ENCODE measurements at regions not wholly inside any gene's neighbourhood (a gene's known extent, or its start where the extent isn't known, plus 50 kb on each side); places are given as distances from the start of the nearest gene placed in this dataset.

DNA sequence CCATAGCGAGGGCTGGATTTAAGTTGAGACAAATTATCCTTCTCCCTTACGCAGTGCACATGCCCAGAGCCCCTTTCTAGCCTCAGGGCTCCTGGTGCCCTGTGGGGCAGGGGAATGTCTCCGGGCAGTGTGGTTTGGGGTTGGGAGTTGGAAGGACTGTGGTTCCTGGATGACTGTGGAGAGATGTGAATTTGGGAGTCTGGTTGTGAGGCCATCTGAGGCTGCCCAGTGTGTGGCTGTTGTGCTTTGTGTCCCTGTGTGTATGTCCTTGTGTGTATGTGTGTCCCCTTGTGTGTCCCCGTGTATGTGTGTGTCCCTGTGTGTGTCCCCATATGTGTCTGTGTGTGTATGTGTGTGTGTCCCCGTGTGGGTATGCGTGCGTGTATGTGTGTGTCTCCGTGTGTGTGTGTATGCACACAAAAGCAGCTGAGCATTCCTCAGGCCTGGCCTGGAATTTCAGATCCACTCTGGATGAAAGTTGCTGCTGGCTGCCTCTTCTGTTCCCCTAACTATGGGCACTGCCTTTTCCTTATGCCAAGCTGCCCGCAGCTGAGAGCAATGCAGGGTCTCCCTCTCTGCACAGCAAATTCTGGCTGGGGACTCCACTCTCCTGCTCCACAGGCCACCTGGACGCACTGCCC lies 65.4 kb downstream of the UBIAD1 start:
- DNase-seq = no peak

GRCh38 chr1:11339346-11340232 lies 66.6 kb downstream of the UBIAD1 start:
- peak; percentile 81 for DNase-seq

- DNase-seq = no peak
Measured at GRCh38 chr1:11340233-11340632, 67.2 kb downstream of the UBIAD1 start.

DNA sequence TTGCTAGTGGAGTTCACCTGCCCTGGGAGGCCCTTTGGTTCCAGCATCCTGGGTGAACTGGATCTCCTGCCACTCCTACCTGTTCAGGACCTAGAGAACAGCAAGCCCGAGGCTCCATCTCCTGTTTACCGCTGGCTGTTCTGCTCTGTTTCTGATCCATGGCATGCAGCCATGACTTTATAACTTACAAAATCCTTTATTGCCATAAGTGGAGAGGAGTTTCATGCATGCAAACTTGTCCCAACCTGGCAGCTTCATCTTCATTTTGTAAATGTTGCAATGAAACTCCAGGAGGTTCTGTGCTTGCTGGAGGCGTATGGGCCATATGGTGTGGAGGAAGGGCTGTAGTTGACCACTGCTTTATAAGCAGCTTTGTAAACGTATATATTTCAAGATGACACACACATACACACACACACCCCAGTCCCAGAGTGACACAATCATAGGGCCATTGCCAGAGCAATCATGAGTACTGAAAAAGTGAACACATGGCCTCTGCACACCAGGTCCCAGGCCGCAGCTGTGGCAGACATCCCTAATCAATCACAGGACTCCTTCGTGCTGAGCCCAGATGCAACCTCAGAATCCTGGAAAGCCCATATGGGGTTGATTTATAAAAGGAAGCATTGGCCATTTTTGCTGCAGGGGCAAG lies 69.0 kb downstream of the UBIAD1 start:
- DNase-seq = peak; percentile 68

- DNase-seq = peak; percentile 67
Measured at GRCh38 chr1:11342621-11343032, 69.6 kb downstream of the UBIAD1 start.

GRCh38 chr1:11345971-11346715 lies 73.1 kb downstream of the UBIAD1 start:
- DNase-seq = no peak

GRCh38 chr1:11350265-11350664 lies 77.3 kb downstream of the UBIAD1 start:
- DNase-seq = no peak

GRCh38 chr1:11352058-11352715 lies 79.2 kb downstream of the UBIAD1 start:
- DNase-seq = no peak

DNA sequence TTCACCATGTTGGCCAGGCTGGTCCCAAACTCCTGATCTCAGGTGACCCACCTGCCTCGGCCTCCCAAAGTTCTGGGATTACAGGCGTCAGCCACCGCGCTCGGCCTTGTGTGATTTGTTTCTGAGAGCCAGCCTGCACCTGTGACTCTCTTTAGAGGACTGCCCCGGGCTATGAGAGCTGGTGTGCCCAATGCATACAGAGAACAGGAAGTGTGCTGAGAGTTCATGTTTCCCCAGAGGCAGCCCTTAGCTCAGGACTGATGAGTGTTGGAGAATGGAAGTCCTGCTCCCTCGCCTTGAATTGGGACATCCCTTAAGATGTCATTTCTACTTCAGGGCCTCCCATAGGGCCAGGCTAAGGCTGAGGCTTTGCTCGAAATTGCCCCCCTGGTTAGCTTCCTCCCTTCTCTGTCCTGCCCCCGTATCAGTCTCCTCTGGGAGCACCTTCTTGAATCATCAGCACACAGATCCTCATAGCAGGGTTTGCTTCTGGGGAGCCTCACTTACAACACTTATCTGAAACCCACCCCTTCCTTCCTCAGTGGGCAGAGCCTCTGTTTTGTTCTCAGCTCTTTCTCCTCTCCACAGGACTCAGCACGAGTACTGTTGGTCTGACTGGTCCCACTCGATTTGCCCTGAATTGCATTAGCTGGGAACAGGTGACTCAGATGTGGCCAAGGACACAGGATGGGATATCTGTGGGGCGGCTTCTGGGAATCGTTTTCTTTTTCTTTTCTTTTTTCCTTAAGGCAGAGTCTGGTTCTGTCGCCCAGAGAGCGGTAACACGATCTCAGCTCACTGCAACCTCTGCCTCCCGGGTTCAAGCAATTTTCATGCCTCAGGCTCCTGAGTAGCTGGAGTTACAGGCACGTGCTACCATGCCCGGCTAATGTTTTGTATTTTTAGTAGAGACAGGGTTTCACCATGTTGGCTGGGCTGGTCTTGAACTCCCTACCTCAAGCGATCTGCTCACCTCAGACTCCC lies 80.1 kb downstream of the UBIAD1 start:
- DNase-seq = peak; percentile 31

DNA sequence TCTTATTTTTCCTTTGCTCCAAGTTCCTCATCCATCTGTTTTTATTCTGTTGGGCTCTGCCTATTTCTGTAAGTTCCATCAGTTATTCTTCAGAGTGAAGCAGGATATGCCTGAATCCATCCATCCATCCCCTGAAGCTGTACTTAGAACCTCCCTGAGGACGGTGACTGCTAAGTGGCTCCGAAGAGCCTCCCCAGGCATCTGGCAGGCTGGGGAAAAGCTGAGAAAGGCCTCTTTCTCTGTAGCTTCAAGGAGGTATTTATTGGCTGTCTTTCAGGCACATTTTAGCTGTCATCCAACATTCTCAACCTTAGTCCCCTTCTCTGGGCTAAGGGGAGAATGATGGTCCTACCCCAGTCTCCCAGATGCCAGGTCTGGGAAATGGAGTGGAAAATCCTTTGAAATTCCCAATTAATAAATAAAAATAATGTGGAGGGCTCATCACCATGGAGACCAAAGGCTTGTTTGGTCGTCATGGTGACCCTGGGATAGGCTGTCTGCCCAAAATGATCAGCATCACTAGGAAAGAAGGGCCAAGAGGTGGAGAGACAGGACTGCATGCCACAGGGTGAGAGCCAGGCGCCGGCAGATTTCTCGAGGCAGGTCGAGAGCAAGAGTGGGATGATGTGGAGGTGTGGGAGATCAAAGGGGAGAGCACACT lies 82.0 kb downstream of the UBIAD1 start:
- DNase-seq = peak; percentile 95

DNA sequence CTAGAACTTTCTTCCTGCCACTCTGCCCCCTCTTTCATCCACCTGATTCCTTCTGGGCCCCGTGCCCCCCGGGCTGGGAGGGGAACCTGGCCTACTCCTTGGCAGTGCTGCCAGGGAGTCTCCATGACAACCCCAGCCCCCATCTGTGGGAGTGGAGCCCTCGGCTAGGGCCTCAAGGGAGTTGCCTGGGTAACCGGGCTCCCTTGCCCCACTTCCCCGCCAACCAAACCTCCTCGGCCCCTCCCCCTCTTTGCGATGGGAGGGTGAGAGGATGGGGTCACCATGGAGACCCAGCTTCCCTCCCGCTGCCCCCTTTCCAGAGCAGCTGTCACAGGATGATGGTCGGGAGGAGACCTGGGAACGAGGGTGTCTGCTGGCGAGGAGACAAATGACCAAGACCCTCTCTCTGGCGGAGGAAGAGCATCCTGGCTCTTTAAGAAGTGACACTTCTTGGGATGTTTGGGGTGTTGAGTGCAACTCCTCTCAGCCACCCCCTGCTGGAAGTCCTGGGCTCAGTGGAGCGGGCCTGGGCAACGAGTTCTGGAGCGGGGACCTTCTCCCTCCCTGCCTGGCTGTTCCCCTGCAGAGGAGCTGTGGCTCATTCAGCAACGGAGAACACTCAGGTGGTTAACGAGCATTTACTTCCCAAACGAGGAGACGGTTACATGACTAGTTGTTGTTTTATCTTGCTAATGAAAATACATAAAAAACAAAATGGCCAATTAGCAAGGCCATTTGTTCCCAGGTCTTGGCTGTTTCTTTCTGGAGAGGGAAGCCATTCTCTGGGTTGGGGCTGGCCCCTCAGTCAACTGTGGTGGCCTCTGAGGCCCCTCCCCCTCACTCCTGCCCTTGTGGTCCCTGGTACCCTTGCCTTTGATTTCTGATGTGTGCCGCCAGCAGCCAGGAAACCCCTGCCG lies 82.8 kb downstream of the UBIAD1 start:
- DNase-seq = peak; percentile 95

- no peak for DNase-seq
Measured at GRCh38 chr1:11357276-11357675, 84.3 kb downstream of the UBIAD1 start.

GRCh38 chr1:11358984-11359383 lies 86.0 kb downstream of the UBIAD1 start:
- no peak for DNase-seq

GRCh38 chr1:11362547-11363021 lies 89.6 kb downstream of the UBIAD1 start:
- DNase-seq = no peak

- DNase-seq = no peak
Measured at GRCh38 chr1:11364170-11364569, 91.2 kb downstream of the UBIAD1 start.

GRCh38 chr1:11365744-11366387 lies 92.9 kb downstream of the UBIAD1 start:
- DNase-seq = no peak

DNA sequence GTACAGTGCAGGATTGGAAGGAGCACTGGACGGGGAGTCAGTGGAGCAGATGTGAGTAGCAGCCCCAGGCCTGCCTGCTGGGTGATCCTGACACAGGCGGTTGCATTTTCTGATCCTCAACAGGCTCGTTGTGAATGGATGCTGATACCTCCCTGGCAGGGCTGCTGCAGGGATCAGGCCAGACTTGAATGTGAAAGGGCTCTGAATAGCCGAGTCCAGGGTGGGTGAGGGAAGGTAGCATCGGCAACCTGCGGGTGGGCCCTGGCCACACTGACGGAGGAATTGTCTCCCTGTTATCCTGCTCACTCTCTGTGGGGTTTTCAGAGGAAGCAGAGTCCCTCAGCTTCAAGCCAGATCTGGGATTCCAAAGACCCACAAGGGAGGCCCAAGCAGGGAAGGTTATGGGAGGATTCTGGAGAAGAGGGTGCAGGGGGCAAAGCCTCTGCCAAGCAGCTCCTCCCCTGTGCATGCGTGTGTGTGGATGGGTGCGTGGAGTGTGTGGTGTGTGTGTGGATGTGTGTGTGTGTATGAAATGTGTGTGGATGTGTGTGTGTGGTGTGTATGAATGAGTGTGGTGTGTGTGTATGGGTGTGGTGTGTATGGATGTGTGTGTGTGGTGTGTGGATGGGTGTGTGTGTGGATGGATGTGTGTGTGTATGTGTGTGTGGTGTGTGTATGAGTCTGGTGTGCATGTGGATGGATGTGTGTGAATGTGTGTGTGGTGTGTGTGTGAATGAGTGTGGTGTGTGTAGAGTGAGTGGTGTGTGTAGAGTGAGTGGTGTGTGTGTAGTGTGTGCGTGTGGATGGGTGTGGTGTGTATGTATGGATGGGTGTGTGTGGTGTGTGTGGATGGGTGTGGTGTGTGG lies 100.3 kb downstream of the UBIAD1 start:
- no peak for DNase-seq
